PC-9 (cell line): ENCODE measurements at regions not wholly inside any gene's neighbourhood (a gene's known extent, or its start where the extent isn't known, plus 50 kb on each side); places are given as distances from the start of the nearest gene placed in this dataset.

Experiments used
- EZH2 ChIP-seq: fragments of 200-600 bp; sonication (generic); IDR thresholded peaks from 2 replicates; pipeline ENCODE4 v1.8.0; 2017; ENCODE audit warnings: antibody characterized with exemption, low read depth
- TF ChIP-seq, protein P1 (sequence below): fragments of 200-600 bp; sonication (generic); conservative IDR thresholded peaks from 2 replicates; pipeline ENCODE4 v1.6.1; 2017; ENCODE audit warnings: mixed run types, antibody characterized with exemption, mild to moderate bottlenecking, moderate library complexity

DNA sequence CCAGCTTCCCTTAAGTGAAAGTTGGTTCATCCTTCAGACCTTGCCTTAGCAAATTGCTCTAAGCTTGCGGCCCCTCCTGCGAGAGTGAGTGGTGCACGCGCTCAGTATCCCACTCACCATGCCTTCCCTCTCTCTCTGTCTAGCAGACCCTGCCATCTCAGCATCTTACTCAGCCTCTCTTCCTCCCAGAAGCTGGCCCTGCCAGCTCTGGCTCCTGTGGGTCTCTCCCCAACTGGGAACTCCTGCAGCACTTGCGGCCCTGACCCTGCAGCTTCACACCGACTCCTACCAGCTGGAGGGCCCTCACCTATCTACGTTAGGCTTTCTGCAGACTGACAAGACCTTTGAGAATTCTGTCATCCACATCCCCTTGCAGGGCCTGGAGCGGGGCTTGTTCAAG, 286.1 kb upstream of the TLE3 start:
- TF ChIP-seq, protein P1, sequence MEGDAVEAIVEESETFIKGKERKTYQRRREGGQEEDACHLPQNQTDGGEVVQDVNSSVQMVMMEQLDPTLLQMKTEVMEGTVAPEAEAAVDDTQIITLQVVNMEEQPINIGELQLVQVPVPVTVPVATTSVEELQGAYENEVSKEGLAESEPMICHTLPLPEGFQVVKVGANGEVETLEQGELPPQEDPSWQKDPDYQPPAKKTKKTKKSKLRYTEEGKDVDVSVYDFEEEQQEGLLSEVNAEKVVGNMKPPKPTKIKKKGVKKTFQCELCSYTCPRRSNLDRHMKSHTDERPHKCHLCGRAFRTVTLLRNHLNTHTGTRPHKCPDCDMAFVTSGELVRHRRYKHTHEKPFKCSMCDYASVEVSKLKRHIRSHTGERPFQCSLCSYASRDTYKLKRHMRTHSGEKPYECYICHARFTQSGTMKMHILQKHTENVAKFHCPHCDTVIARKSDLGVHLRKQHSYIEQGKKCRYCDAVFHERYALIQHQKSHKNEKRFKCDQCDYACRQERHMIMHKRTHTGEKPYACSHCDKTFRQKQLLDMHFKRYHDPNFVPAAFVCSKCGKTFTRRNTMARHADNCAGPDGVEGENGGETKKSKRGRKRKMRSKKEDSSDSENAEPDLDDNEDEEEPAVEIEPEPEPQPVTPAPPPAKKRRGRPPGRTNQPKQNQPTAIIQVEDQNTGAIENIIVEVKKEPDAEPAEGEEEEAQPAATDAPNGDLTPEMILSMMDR = no peak
- no peak for TF ChIP-seq EZH2
